HCT116 (cell line): ENCODE measurements at regions not wholly inside any gene's neighbourhood (a gene's known extent, or its start where the extent isn't known, plus 50 kb on each side); places are given as distances from the start of the nearest gene placed in this dataset.

Experiments used
- ATAC-seq: fragments of 200-7000 bp; cut with Tn5 transposase; 2 replicates; pipeline ENCODE4 v1.9.1; 2020; ENCODE audit warnings: mild to moderate bottlenecking, moderate library complexity
- BruUV-seq: library from RNA; stranded (reverse); fragments of 400-500 nt; replicated peaks from 2 replicates; lab custom pipeline; 2021; lab: Mats Ljungman, UMichigan
- CTCF ChIA-PET: fragments of 300-600 bp; sonication (Branson Sonifier 250); formaldehyde crosslinking; loops from one replicate; lab custom pipeline; 2021; ENCODE audit warnings: antibody characterized with exemption; lab: Charles Lee
- POLR2A ChIA-PET: fragments of 300-600, 350-600 bp; sonication (Branson Sonifier 250); formaldehyde crosslinking; loops from one replicate; lab custom pipeline; 2021; ENCODE audit warnings: antibody characterized with exemption; lab: Charles Lee
- RAD21 ChIA-PET, 2 experiments: fragments of 300-600 bp; sonication (Branson Sonifier 250); formaldehyde crosslinking; loops; one replicate each; lab custom pipeline; 2023; ENCODE audit warnings: low total read pairs in 2 of 2; ENCODE audit not compliant: uncharacterized antibody in 2 of 2, unreplicated experiment in 2 of 2, low non-redundant PET in 1 of 2; lab: Charles Lee
- DNase-seq: peaks from one replicate; pipeline ENCODE4 v3.0.0-alpha.2; 2010; ENCODE audit warnings: low read depth, low spot score
- H2AFZ ChIP-seq: fragments of 200-600 bp; shearing (Covaris generic), sonication (generic); 2 replicates; pipeline ENCODE4 v1.6.1; 2017; ENCODE audit warnings: low read depth, mixed run types, mixed read lengths, antibody characterized with exemption, low read length; ENCODE audit not compliant: poor library complexity, severe bottlenecking
- H3K27ac ChIP-seq: 2 replicates; pipeline ENCODE4 v1.5.1; 2012; ENCODE audit warnings: low read depth, low read length
- H3K27me3 ChIP-seq: fragments of 200-600 bp; sonication (generic); 2 replicates; pipeline ENCODE4 v1.6.1; 2016; ENCODE audit warnings: mixed run types, low read length, mixed read lengths; ENCODE audit not compliant: insufficient read depth
- H3K36me3 ChIP-seq, 2 experiments: fragments of 200-500 bp in 1 of 2; fragments of 200-600 bp in 1 of 2; sonication (Bioruptor generic) in 1 of 2; sonication (generic) in 1 of 2; 2 replicates each; pipeline versions ENCODE4 v1.5.1 to v1.6.1; 2014 to 2016; ENCODE audit warnings: low read length in 2 of 2, inconsistent platforms in 1 of 2, mixed read lengths in 1 of 2, mixed run types in 1 of 2; ENCODE audit not compliant: insufficient read depth in 2 of 2, control insufficient read depth in 1 of 2
- H3K4me1 ChIP-seq, 2 experiments: fragments of 200-600 bp in 1 of 2; sonication (generic) in 1 of 2; 2 replicates each; pipeline versions ENCODE4 v1.5.1 to v1.6.1; 2012 to 2017; ENCODE audit warnings: low read length in 2 of 2, inconsistent platforms in 1 of 2, mild to moderate bottlenecking in 1 of 2, mixed read lengths in 1 of 2, mixed run types in 1 of 2, moderate library complexity in 1 of 2; ENCODE audit not compliant: insufficient read depth in 2 of 2, control insufficient read depth in 1 of 2
- H3K4me2 ChIP-seq: fragments of 200-600 bp; sonication (generic); 2 replicates; pipeline ENCODE4 v1.6.1; 2017; ENCODE audit warnings: mixed run types, low read length, mixed read lengths
- H3K4me3 ChIP-seq, 2 experiments: fragments of 200-600 bp in 1 of 2; sonication (generic) in 1 of 2; replicated peaks in 1 of 2; 2 replicates each; pipeline ENCODE4 v1.5.1; 2011 to 2016; ENCODE audit warnings: low read length in 2 of 2, control low read depth in 1 of 2, low read depth in 1 of 2, mild to moderate bottlenecking in 1 of 2, mixed read lengths in 1 of 2, mixed run types in 1 of 2
- H3K79me2 ChIP-seq: fragments of 200-600 bp; sonication (generic); 2 replicates; pipeline ENCODE4 v1.6.1; 2017; ENCODE audit warnings: mild to moderate bottlenecking, mixed run types, low read length, moderate library complexity, mixed read lengths; ENCODE audit not compliant: insufficient read depth
- H3K9ac ChIP-seq: fragments of 200-600 bp; sonication (generic); 2 replicates; pipeline ENCODE4 v1.6.1; 2016; ENCODE audit warnings: low read length, mixed read lengths
- H3K9me2 ChIP-seq: fragments of 200-600 bp; sonication (generic), shearing (Covaris generic); 2 replicates; pipeline ENCODE4 v1.6.1; 2017; ENCODE audit warnings: mixed run types, mild to moderate bottlenecking, moderate library complexity; ENCODE audit not compliant: insufficient read depth
- H3K9me3 ChIP-seq, 2 experiments: fragments of 200-500 bp in 1 of 2; fragments of 200-600 bp in 1 of 2; sonication (Bioruptor generic) in 1 of 2; sonication (generic) in 1 of 2; 2 replicates each; pipeline ENCODE4 v1.6.1; 2014 to 2017; ENCODE audit warnings: low read length in 2 of 2, mixed read lengths in 2 of 2, inconsistent platforms in 1 of 2, low read depth in 1 of 2, mild to moderate bottlenecking in 1 of 2, mixed run types in 1 of 2, moderate library complexity in 1 of 2; ENCODE audit not compliant: control insufficient read depth in 1 of 2, insufficient read depth in 1 of 2
- H4K20me1 ChIP-seq: fragments of 200-600 bp; sonication (generic), shearing (Covaris generic); 2 replicates; pipeline ENCODE4 v1.6.1; 2017; ENCODE audit warnings: mixed run types, mild to moderate bottlenecking, moderate library complexity; ENCODE audit not compliant: insufficient read depth
- CEBPB ChIP-seq: IDR thresholded peaks from 2 replicates; pipeline ENCODE4 v1.6.1; 2012; ENCODE audit warnings: low read depth
- ELF1 ChIP-seq: IDR thresholded peaks from 2 replicates; pipeline ENCODE4 v1.6.1; 2012; ENCODE audit warnings: low read depth, borderline replicate concordance
- EZH2 ChIP-seq: fragments of 200-600 bp; sonication (generic); IDR thresholded peaks from 2 replicates; pipeline ENCODE4 v1.6.1; 2017; ENCODE audit warnings: antibody characterized with exemption, mixed run types
- FOSL1 ChIP-seq: IDR thresholded peaks from 2 replicates; pipeline ENCODE4 v1.6.1; 2012; ENCODE audit warnings: low read depth
- JUND ChIP-seq: IDR thresholded peaks from 2 replicates; pipeline ENCODE4 v1.6.1; 2012
- RAD21 ChIP-seq: IDR thresholded peaks from 2 replicates; pipeline ENCODE4 v1.6.1; 2012; ENCODE audit warnings: low read depth, mild to moderate bottlenecking
- SIN3A ChIP-seq: IDR thresholded peaks from 2 replicates; pipeline ENCODE4 v1.6.1; 2012; ENCODE audit warnings: low read depth
- TCF7L2 ChIP-seq: IDR thresholded peaks from 2 replicates; pipeline ENCODE4 v1.7.0; 2011; ENCODE audit warnings: borderline replicate concordance, inconsistent platforms; ENCODE audit not compliant: insufficient read depth, insufficient read length; ENCODE audit errors: extremely low read depth
- ZFX ChIP-seq: fragments of 450-650 bp; IDR thresholded peaks from 2 replicates; pipeline ENCODE4 v1.6.1; 2017
- intact Hi-C: fragments of 100-400 bp; cut with micrococcal nuclease; formaldehyde crosslinking; loops from 2 replicates; pipeline ENCODE4 v1.10.0; 2022
- TF ChIP-seq, protein P1 (sequence below): IDR thresholded peaks from 2 replicates; pipeline ENCODE4 v1.6.1; 2012; ENCODE audit warnings: low read depth

DNA sequence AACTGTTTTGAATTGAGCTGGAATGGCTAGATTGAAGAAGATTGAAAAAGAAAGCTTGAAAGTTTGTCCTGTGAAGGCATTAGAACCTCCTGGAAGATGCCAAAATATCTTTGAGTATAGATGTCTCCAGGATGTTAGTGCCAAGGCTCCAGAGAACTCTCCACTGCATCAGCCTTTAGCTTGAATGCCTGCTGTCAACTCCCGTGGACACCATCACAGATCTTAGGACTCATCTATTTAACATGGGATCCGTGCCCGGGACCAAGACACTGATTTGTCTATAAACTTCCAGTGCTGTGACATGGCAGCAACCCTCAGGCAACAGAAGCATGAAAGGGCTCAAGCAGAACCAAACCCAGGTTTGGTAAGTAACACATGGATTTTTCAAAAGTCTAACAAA lies 670.9 kb upstream of the ST8SIA4 start:
- Histone ChIP-seq H3K4me1 (no peaks in the 10 kb centered on the region), H3K9me3 (no peaks in the 10 kb centered on the region), H3K36me3 (no peaks in the 10 kb centered on the region), H3K4me3 (no peak overlapping the region), H3K27me3 (no peaks in the 10 kb centered on the region), H4K20me1 (no peaks in the 10 kb centered on the region), H3K27ac (no peak overlapping the region), H3K9ac (no peak overlapping the region), H3K4me2 (no peak overlapping the region), H2AFZ (no peak overlapping the region), H3K9me2 (no peaks in the 10 kb centered on the region), H3K79me2 (no peaks in the 10 kb centered on the region)
- intact Hi-C loops, result no loop called here
- ATAC-seq (no peak), DNase-seq (no peak)
- TF ChIP-seq SIN3A (no peak), CEBPB (no peak), RAD21 (no peak), FOSL1 (no peak), TCF7L2 (no peak), ZFX (no peak), ELF1 (no peak), EZH2 (no peak), JUND (no peak)
- TF ChIP-seq, protein P1, sequence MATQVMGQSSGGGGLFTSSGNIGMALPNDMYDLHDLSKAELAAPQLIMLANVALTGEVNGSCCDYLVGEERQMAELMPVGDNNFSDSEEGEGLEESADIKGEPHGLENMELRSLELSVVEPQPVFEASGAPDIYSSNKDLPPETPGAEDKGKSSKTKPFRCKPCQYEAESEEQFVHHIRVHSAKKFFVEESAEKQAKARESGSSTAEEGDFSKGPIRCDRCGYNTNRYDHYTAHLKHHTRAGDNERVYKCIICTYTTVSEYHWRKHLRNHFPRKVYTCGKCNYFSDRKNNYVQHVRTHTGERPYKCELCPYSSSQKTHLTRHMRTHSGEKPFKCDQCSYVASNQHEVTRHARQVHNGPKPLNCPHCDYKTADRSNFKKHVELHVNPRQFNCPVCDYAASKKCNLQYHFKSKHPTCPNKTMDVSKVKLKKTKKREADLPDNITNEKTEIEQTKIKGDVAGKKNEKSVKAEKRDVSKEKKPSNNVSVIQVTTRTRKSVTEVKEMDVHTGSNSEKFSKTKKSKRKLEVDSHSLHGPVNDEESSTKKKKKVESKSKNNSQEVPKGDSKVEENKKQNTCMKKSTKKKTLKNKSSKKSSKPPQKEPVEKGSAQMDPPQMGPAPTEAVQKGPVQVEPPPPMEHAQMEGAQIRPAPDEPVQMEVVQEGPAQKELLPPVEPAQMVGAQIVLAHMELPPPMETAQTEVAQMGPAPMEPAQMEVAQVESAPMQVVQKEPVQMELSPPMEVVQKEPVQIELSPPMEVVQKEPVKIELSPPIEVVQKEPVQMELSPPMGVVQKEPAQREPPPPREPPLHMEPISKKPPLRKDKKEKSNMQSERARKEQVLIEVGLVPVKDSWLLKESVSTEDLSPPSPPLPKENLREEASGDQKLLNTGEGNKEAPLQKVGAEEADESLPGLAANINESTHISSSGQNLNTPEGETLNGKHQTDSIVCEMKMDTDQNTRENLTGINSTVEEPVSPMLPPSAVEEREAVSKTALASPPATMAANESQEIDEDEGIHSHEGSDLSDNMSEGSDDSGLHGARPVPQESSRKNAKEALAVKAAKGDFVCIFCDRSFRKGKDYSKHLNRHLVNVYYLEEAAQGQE, result no peak
- RAD21 ChIA-PET, result no interaction called here
- POLR2A ChIA-PET, result no interaction called here
- no TSS peak for BruUV-seq
- CTCF ChIA-PET, result no interaction called here
